ENCODE measurements at regions not wholly inside any gene's neighbourhood (a gene's known extent, or its start where the extent isn't known, plus 50 kb on each side); places are given as distances from the start of the nearest gene placed in this dataset.

- ChIA-PET POLR2A (no interaction called here), CTCF (interaction anchor here (0.6 kb wide), 1 partner anchor 264 kb away, joined by 3 read pairs; no protein-coding TSS in a partner anchor)
- Histone ChIP-seq H3K4me3 (ENCODE audit: low read depth, low read length) (no peak overlapping the region), H3K9me3 (no peaks in the 10 kb centered on the region), H3K4me1 (no peaks in the 10 kb centered on the region), H3K27me3 (replicated peaks; ENCODE audit: control insufficient read depth, insufficient read depth, low read length) (0 out of 2 replicates have a peak, but pooled peaks cover 2% of the 10 kb centered on the region), H3K36me3 (ENCODE audit: control insufficient read depth, insufficient read depth, low read length) (no peaks in the 10 kb centered on the region)
- TF ChIP-seq CTCF (IDR thresholded peaks at IDR 0.05; ENCODE audit: insufficient read depth in 1 of 2, low read depth in 1 of 2, low read length in 1 of 2, severe bottlenecking in 1 of 2, unreplicated experiment in 1 of 2) = no peak
- BruUV-seq (replicated peaks) = no TSS peak
- H3K36me3 Mint-ChIP-seq (ENCODE audit: insufficient read depth, unreplicated experiment) = no peaks in the 10 kb centered on the region
- H3K4me3 Mint-ChIP-seq (ENCODE audit: unreplicated experiment) = no peak overlapping the region
- intact Hi-C loops (cut with micrococcal nuclease; ENCODE audit: unreplicated experiment) = no loop called here
- H3K27ac Mint-ChIP-seq (ENCODE audit: unreplicated experiment) = no peak overlapping the region
- H3K27me3 Mint-ChIP-seq (ENCODE audit: insufficient read depth, unreplicated experiment) = peaks cover 16% of the 10 kb centered on the region
- H3K9me3 Mint-ChIP-seq (ENCODE audit: unreplicated experiment) = no peaks in the 10 kb centered on the region
- no peaks in the 10 kb centered on the region for H3K4me1 Mint-ChIP-seq (ENCODE audit: low read depth, unreplicated experiment)
- DNase-seq = no peak
These were observed 170.1 kb upstream of the ZFP64 start for GRCh38 chr20:52361650-52362049.

GRCh38 chr20:52349806-52350205, 158.2 kb upstream of the ZFP64 start:
- no TSS peak for BruUV-seq (replicated peaks)
- H3K9me3 Mint-ChIP-seq (ENCODE audit: unreplicated experiment) = no peaks in the 10 kb centered on the region
- Histone ChIP-seq H3K36me3 (ENCODE audit: control insufficient read depth, insufficient read depth, low read length) (no peaks in the 10 kb centered on the region), H3K9me3 (no peaks in the 10 kb centered on the region), H3K4me1 (no peaks in the 10 kb centered on the region), H3K4me3 (ENCODE audit: low read depth, low read length) (no peak overlapping the region), H3K27me3 (replicated peaks; ENCODE audit: control insufficient read depth, insufficient read depth, low read length) (no peaks in the 10 kb centered on the region)
- ChIA-PET POLR2A (no interaction called here), CTCF (interaction anchor here (1.0 to 1.6 kb wide), 2 partner anchors 38 to 221 kb away, joined by 3 to 5 read pairs; no protein-coding TSS in a partner anchor)
- peaks cover 22% of the 10 kb centered on the region for H3K27me3 Mint-ChIP-seq (ENCODE audit: insufficient read depth, unreplicated experiment)
- no peak for DNase-seq
- intact Hi-C loops (cut with micrococcal nuclease; ENCODE audit: unreplicated experiment) = no loop called here
- H3K27ac Mint-ChIP-seq (ENCODE audit: unreplicated experiment) = no peak overlapping the region
- H3K4me3 Mint-ChIP-seq (ENCODE audit: unreplicated experiment) = no peak overlapping the region
- no peaks in the 10 kb centered on the region for H3K36me3 Mint-ChIP-seq (ENCODE audit: insufficient read depth, unreplicated experiment)
- no peaks in the 10 kb centered on the region for H3K4me1 Mint-ChIP-seq (ENCODE audit: low read depth, unreplicated experiment)
- TF ChIP-seq CTCF (IDR thresholded peaks at IDR 0.05; ENCODE audit: insufficient read depth in 1 of 2, low read depth in 1 of 2, low read length in 1 of 2, severe bottlenecking in 1 of 2, unreplicated experiment in 1 of 2) = no peak

GRCh38 chr20:52348434-52348833, 156.9 kb upstream of the ZFP64 start:
- Mint-ChIP-seq H3K9me3 (ENCODE audit: unreplicated experiment) (no peaks in the 10 kb centered on the region), H3K27me3 (ENCODE audit: insufficient read depth, unreplicated experiment) (peaks cover 28% of the 10 kb centered on the region), H3K4me1 (ENCODE audit: low read depth, unreplicated experiment) (no peaks in the 10 kb centered on the region), H3K36me3 (ENCODE audit: insufficient read depth, unreplicated experiment) (no peaks in the 10 kb centered on the region), H3K4me3 (ENCODE audit: unreplicated experiment) (no peak overlapping the region), H3K27ac (ENCODE audit: unreplicated experiment) (no peak overlapping the region)
- BruUV-seq (replicated peaks) = no TSS peak
- Histone ChIP-seq H3K27me3 (replicated peaks; ENCODE audit: control insufficient read depth, insufficient read depth, low read length) (no peaks in the 10 kb centered on the region), H3K4me3 (ENCODE audit: low read depth, low read length) (no peak overlapping the region), H3K9me3 (no peaks in the 10 kb centered on the region), H3K36me3 (ENCODE audit: control insufficient read depth, insufficient read depth, low read length) (no peaks in the 10 kb centered on the region), H3K4me1 (no peaks in the 10 kb centered on the region)
- intact Hi-C loops (cut with micrococcal nuclease; ENCODE audit: unreplicated experiment) = no loop called here
- no peak for DNase-seq
- CTCF ChIA-PET = no interaction called here
- POLR2A ChIA-PET = no interaction called here
- no peak for TF ChIP-seq CTCF (IDR thresholded peaks at IDR 0.05; ENCODE audit: insufficient read depth in 1 of 2, low read depth in 1 of 2, low read length in 1 of 2, severe bottlenecking in 1 of 2, unreplicated experiment in 1 of 2)
